Heart left ventricle (tissue), 16 donors: ENCODE measurements at regions not wholly inside any gene's neighbourhood (a gene's known extent, or its start where the extent isn't known, plus 50 kb on each side); places are given as distances from the start of the nearest gene placed in this dataset.

Source experiments
- ATAC-seq, 4 donors: fragments of 200-7000 bp; cut with Tn5 transposase; one replicate each; pipeline ENCODE4 v1.9.1; 2020 to 2022; ENCODE audit warnings: moderate library complexity in 4 of 4, mild to moderate bottlenecking in 3 of 4, moderate number of reproducible peaks in 1 of 4
- DNase-seq, 5 donors: peaks; one replicate each; pipeline ENCODE4 v3.0.0-alpha.2; 2020
- H3K27ac ChIP-seq, 12 donors: fragments of 200-600 bp; sonication (generic) in 4 of 12; one replicate each; pipeline versions ENCODE4 v1.5.0 to v1.8.0; 2016 to 2022; ENCODE audit warnings: mild to moderate bottlenecking in 2 of 12
- H3K27me3 ChIP-seq, 9 donors: fragments of 200-600 bp; sonication (generic) in 2 of 9; one replicate each; pipeline versions ENCODE4 v1.5.1 to v1.8.0; 2016 to 2022; ENCODE audit warnings: mild to moderate bottlenecking in 3 of 9
- H3K36me3 ChIP-seq, 9 donors: fragments of 200-600 bp; sonication (generic) in 2 of 9; one replicate each; pipeline versions ENCODE4 v1.5.0 to v1.8.0; 2018 to 2022; ENCODE audit warnings: mild to moderate bottlenecking in 2 of 9
- H3K4me1 ChIP-seq, 12 donors: fragments of 200-600 bp; sonication (generic) in 4 of 12; one replicate each; pipeline versions ENCODE4 v1.5.0 to v1.8.0; 2016 to 2022; ENCODE audit warnings: mild to moderate bottlenecking in 3 of 12
- H3K4me3 ChIP-seq, 12 donors: fragments of 200-600 bp; sonication (generic) in 4 of 12; one replicate each; pipeline versions ENCODE4 v1.5.0 to v1.8.0; 2017 to 2022; ENCODE audit warnings: mild to moderate bottlenecking in 9 of 12, moderate library complexity in 4 of 12
- H3K9me3 ChIP-seq, 12 donors: fragments of 200-600 bp; sonication (generic) in 4 of 12; one replicate each; pipeline versions ENCODE4 v1.5.0 to v1.8.0; 2016 to 2022; ENCODE audit warnings: mild to moderate bottlenecking in 1 of 12
- POLR2A ChIP-seq, 2 donors: fragments of 450-650 bp; IDR thresholded peaks; one replicate each; pipeline ENCODE4 v1.6.1; 2017; ENCODE audit warnings: antibody characterized with exemption in 2 of 2, mild to moderate bottlenecking in 2 of 2, moderate library complexity in 2 of 2
- WGBS, 4 donors: extraction: QIAGEN DNeasy Blood & Tissue Kit in 2 of 4; methylation state at CpG; one replicate each; pipeline versions ENCODE4 v1.1.5 to v1.1.7; 2013 to 2018; 5-methylcytosine and 5-hydroxymethylcytosine counted together
- intact Hi-C, 10 donors: fragments of 100-400 bp; cut with DNase I; formaldehyde crosslinking; loops; one replicate each; pipeline versions ENCODE4 v1.11.1 to v1.14.2; 2022
- TF ChIP-seq, protein P1 (sequence below), 12 donors: fragments of 200-600 bp; sonication (generic) in 4 of 12; IDR thresholded peaks; one replicate each; pipeline versions ENCODE4 v1.5.0 to v1.8.0; 2018 to 2022; ENCODE audit warnings: antibody characterized with exemption in 12 of 12, mild to moderate bottlenecking in 5 of 12
- donor health status: ischemic (EF 13 %, LVEDD 7.1; RV severe dilation, severe dysfunction).
- donor health status: healthy with polysubstance abuse.
- donor health status: DM: no; HTN: yes; CAD: no.
- donor health status: DM: no; HTN: no; CAD: no.
- donor health status: ischemic (EF 25% LVEDD 6.9; RV normal size, moderate dysfunction).
- donor health status: ischemic (EF 25% LVEDD 5.7; RV mildly dilated, moderate dysfunction).
- donor health status: healthy.
- donor health status: DM: yes; HTN: yes; CAD: no.
- donor health status: ischemic (EF 35%, LVEDD 5.7; RV mildly dilated, moderate dysfunction).
- donor health status: nonischemic (EF 11% LVEDD 7.7; RV severe dilation, severe dysfunction).
- donor health status: DM: yes; HTN: yes; CAD: no.
- donor health status: PGD.
- donor health status: ischemic (EF 29% LVEDD 5.4; RV normal size, mild dysfunction).
- donor health status: nonischemic (EF 23%, LVEDD 6.1; RV moderate dilation, normal function).

DNA sequence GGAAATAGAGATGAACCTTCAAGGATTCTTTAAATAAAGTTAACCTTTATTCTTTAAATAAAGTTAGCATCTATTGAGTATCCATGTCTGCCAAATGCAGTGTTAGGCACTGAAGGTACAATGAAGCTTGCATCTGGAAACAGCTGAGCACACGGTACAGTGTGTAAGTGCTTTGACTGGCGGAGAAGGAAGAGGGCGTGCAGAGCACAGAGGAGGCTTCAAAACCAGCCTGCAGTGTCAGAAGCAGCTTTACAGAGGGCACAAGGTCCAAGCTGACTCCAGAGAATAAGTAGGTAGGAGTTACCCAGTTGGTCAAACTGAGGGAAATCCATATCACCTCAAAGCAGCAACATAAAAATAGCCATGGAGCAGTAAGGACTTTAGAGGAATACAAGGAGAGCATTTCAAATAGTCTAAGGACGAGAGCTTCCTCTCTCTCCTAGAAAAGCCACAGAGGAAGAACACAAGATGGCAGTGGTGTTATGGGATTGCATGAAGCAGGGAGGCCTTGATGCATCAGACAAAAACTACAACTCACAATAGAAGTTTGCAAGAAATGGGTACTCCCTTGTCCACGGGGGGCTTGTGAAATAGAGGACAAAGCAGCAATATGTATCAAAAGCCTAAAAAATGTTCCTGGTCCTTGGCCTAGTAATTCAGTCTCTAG, 60.3 kb upstream of the PPP2R3A start:
- no peak overlapping the region for H3K27ac ChIP-seq
- H3K36me3 ChIP-seq: no peaks in the 10 kb centered on the region
- H3K4me1 ChIP-seq: no peaks in the 10 kb centered on the region
- H3K9me3 ChIP-seq: no peaks in the 10 kb centered on the region
- no peak overlapping the region for H3K4me3 ChIP-seq
- 48 to 57% (median 52%) methylated on average over 5 of the region's 5 CpGs for WGBS, 4 donors
- intact Hi-C loops: no loop called here
- ATAC-seq: peak in 3 of 4 donors; percentile 57 to 81 (median 72)
- H3K27me3 ChIP-seq: no peaks in the 10 kb centered on the region
- no peak for TF ChIP-seq POLR2A (IDR thresholded peaks at IDR 0.05)
- TF ChIP-seq, protein P1, sequence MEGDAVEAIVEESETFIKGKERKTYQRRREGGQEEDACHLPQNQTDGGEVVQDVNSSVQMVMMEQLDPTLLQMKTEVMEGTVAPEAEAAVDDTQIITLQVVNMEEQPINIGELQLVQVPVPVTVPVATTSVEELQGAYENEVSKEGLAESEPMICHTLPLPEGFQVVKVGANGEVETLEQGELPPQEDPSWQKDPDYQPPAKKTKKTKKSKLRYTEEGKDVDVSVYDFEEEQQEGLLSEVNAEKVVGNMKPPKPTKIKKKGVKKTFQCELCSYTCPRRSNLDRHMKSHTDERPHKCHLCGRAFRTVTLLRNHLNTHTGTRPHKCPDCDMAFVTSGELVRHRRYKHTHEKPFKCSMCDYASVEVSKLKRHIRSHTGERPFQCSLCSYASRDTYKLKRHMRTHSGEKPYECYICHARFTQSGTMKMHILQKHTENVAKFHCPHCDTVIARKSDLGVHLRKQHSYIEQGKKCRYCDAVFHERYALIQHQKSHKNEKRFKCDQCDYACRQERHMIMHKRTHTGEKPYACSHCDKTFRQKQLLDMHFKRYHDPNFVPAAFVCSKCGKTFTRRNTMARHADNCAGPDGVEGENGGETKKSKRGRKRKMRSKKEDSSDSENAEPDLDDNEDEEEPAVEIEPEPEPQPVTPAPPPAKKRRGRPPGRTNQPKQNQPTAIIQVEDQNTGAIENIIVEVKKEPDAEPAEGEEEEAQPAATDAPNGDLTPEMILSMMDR (IDR thresholded peaks at IDR 0.05): peak in 8 of 12 donors; percentile 20 to 49 (median 33)
- no peak for DNase-seq

DNA sequence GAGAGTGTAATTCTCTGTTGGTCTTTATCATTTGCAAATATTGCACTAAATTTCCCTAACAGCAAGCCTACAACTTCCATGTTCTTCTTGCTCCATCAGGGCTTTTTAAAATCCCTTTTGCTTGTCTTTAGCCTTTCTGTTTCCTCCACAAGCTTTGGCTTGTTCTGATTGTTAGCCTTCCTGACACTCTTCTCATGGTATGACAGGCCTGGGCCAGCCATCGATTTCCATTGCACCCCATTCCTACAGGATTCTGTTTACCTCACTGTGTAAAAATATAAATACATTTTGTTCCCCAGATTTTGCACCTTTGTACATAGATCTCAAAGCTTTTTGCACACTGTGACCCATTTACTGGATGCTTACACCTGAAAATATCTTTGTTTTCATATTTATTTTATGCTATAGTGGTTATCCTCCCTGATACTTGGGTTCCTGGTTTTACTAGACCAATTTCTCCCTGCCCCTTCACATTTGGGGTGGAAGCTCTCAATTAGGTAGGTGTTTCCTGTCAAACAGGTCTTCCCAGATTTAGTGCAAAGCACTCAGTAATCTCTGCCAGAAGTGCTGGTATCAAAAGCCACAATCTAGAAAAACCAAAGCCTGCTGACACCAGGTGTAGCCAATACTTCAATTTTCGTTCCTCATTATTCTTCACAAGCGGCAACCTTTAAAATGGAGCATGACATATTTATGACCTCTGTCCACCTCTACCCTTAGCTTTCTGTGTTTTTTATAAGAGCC, 57.9 kb upstream of the PPP2R3A start:
- WGBS, 4 donors: 87 to 92% (median 88%) methylated on average over 3 of the region's 3 CpGs
- no peak overlapping the region for H3K4me3 ChIP-seq
- H3K27me3 ChIP-seq: no peaks in the 10 kb centered on the region
- no peak for ATAC-seq
- H3K9me3 ChIP-seq: no peaks in the 10 kb centered on the region
- no peak for DNase-seq
- TF ChIP-seq, protein P1 (IDR thresholded peaks at IDR 0.05): no peak
- no peak for TF ChIP-seq POLR2A (IDR thresholded peaks at IDR 0.05)
- no peak overlapping the region for H3K27ac ChIP-seq
- intact Hi-C loops: no loop called here
- H3K4me1 ChIP-seq: no peaks in the 10 kb centered on the region
- no peaks in the 10 kb centered on the region for H3K36me3 ChIP-seq

DNA sequence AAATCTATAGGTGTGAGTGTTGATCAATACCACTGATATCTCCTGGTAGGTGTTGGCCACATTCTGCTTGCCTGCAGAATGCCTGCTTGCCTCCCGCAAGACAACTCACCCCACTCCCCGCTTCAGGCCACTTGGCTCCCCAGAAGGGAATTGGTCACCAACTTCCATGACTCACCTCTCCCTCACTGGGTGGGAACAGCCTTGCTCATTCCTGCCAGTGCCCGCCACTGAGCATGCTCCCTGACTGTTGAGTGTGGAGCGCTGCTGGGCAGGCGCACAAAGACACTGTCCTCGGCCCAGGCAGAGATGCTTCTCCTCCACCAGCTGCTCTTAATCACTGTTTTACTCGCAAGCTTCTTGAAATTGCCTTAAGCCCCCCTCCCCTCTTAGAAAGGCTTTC, 57.3 kb upstream of the PPP2R3A start:
- Histone ChIP-seq H3K4me1 (no peaks in the 10 kb centered on the region), H3K27me3 (no peaks in the 10 kb centered on the region), H3K36me3 (no peaks in the 10 kb centered on the region), H3K9me3 (no peaks in the 10 kb centered on the region), H3K27ac (no peak overlapping the region), H3K4me3 (no peak overlapping the region)
- TF ChIP-seq, protein P1 (IDR thresholded peaks at IDR 0.05): no peak
- no peak for TF ChIP-seq POLR2A (IDR thresholded peaks at IDR 0.05)
- DNase-seq (no peak), ATAC-seq (no peak)
- intact Hi-C loops: no loop called here
- WGBS, 4 donors: 88 to 90% (median 89%) methylated on average over 7 of the region's 7 CpGs

DNA sequence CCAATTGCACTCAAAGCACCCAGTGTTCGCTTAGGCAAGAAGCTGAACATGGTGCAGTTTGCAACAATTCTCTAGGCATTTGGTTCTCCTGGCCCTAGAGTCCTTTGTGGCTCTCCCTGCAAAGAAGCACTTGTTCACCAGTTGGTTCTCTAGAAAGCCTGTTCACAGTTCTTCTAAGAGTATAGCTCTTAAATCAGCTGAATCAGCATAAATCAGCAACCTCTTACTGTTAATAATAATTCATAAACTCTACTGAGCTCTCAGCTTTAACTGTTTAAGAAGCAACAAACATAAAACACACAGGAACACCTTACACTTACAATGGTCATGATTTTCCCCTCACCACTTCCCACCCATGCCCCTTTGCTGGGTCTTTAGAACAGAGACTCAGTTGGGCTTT, 56.8 kb upstream of the PPP2R3A start:
- H3K27ac ChIP-seq: no peak overlapping the region
- TF ChIP-seq, protein P1 (IDR thresholded peaks at IDR 0.05): no peak
- no peak for TF ChIP-seq POLR2A (IDR thresholded peaks at IDR 0.05)
- no peak for DNase-seq

More for the DNA sequence above, 56.8 kb upstream of the PPP2R3A start:
- 95 to 100% (median 98%) methylated on average over 1 of the region's 1 CpG for WGBS, 4 donors
- H3K27me3 ChIP-seq: no peaks in the 10 kb centered on the region
- no peak for ATAC-seq
- no peak overlapping the region for H3K4me3 ChIP-seq
- intact Hi-C loops: no loop called here
- H3K36me3 ChIP-seq: no peaks in the 10 kb centered on the region
- H3K9me3 ChIP-seq: no peaks in the 10 kb centered on the region
- no peaks in the 10 kb centered on the region for H3K4me1 ChIP-seq
